T-helper 17 cell (primary cell): ENCODE measurements at regions not wholly inside any gene's neighbourhood (a gene's known extent, or its start where the extent isn't known, plus 50 kb on each side); places are given as distances from the start of the nearest gene placed in this dataset.

Experiments used
- ATAC-seq: fragments of 150-1000 bp; cut with Tn5 transposase; 2 replicates; pipeline ENCODE4 v1.10.0; 2021; ENCODE audit warnings: mild to moderate bottlenecking, moderate library complexity
- DNase-seq, 3 donors: peaks; one replicate each; pipeline versions ENCODE4 v3.0.0 to v3.0.0-alpha.2; 2020 to 2021
- H3K9me3 ChIP-seq: one replicate; pipeline ENCODE4 v1.7.0; 2013; ENCODE audit warnings: low read length, mild to moderate bottlenecking; ENCODE audit not compliant: control insufficient read depth, poor library complexity, severe bottlenecking
- H3K27ac Mint-ChIP-seq: one replicate; pipeline ENCODE4 v1.8.0; 2022; ENCODE audit warnings: mild to moderate bottlenecking, moderate library complexity, mixed read lengths
- H3K27me3 Mint-ChIP-seq: one replicate; pipeline ENCODE4 v1.8.0; 2022; ENCODE audit warnings: mixed read lengths
- H3K36me3 Mint-ChIP-seq: one replicate; pipeline ENCODE4 v1.8.0; 2022; ENCODE audit warnings: low read depth, mixed read lengths
- H3K4me1 Mint-ChIP-seq: one replicate; pipeline ENCODE4 v1.8.0; 2022; ENCODE audit warnings: mild to moderate bottlenecking, mixed read lengths
- H3K4me3 Mint-ChIP-seq: one replicate; pipeline ENCODE4 v1.8.0; 2022; ENCODE audit warnings: mild to moderate bottlenecking, moderate library complexity, mixed read lengths

GRCh38 chr15:96023081-96023480, 307.4 kb upstream of the NR2F2 start:
- DNase-seq (no peak), ATAC-seq (no peak)
- peaks cover 2% of the 10 kb centered on the region for H3K9me3 ChIP-seq
- Mint-ChIP-seq H3K4me1 (no peaks in the 10 kb centered on the region), H3K27ac (no peak overlapping the region), H3K27me3 (no peaks in the 10 kb centered on the region), H3K4me3 (no peak overlapping the region), H3K36me3 (no peaks in the 10 kb centered on the region)

GRCh38 chr15:96027501-96027900, 303.0 kb upstream of the NR2F2 start:
- H3K27me3 Mint-ChIP-seq: no peaks in the 10 kb centered on the region
- H3K27ac Mint-ChIP-seq: no peak overlapping the region
- DNase-seq (no peak), ATAC-seq (no peak)
- H3K4me3 Mint-ChIP-seq: no peak overlapping the region
- H3K4me1 Mint-ChIP-seq: no peaks in the 10 kb centered on the region
- H3K9me3 ChIP-seq: no peaks in the 10 kb centered on the region
- H3K36me3 Mint-ChIP-seq: no peaks in the 10 kb centered on the region

GRCh38 chr15:96028620-96029019, 301.9 kb upstream of the NR2F2 start:
- no peaks in the 10 kb centered on the region for H3K9me3 ChIP-seq
- no peaks in the 10 kb centered on the region for H3K27me3 Mint-ChIP-seq
- no peak overlapping the region for H3K27ac Mint-ChIP-seq
- H3K4me1 Mint-ChIP-seq: no peaks in the 10 kb centered on the region
- H3K36me3 Mint-ChIP-seq: no peaks in the 10 kb centered on the region
- no peak for DNase-seq
- ATAC-seq: no peak
- H3K4me3 Mint-ChIP-seq: no peak overlapping the region

- H3K9me3 ChIP-seq: no peaks in the 10 kb centered on the region
- ATAC-seq (no peak), DNase-seq (no peak)
- Mint-ChIP-seq H3K36me3 (no peaks in the 10 kb centered on the region), H3K27me3 (no peaks in the 10 kb centered on the region), H3K4me1 (no peaks in the 10 kb centered on the region), H3K4me3 (no peak overlapping the region), H3K27ac (no peak overlapping the region)
These were observed 301.3 kb upstream of the NR2F2 start for GRCh38 chr15:96029172-96029571.

- Mint-ChIP-seq H3K27ac (no peak overlapping the region), H3K4me3 (no peak overlapping the region), H3K4me1 (no peaks in the 10 kb centered on the region), H3K27me3 (no peaks in the 10 kb centered on the region), H3K36me3 (no peaks in the 10 kb centered on the region)
- H3K9me3 ChIP-seq: no peaks in the 10 kb centered on the region
- no peak for ATAC-seq
- no peak for DNase-seq
These were observed 298.9 kb upstream of the NR2F2 start for GRCh38 chr15:96031426-96032110.

GRCh38 chr15:96035091-96035490, 295.4 kb upstream of the NR2F2 start:
- peaks cover 12% of the 10 kb centered on the region for H3K27me3 Mint-ChIP-seq

GRCh38 chr15:96035635-96036034, 294.9 kb upstream of the NR2F2 start:
- no peaks in the 10 kb centered on the region for H3K9me3 ChIP-seq
- H3K4me3 Mint-ChIP-seq: no peak overlapping the region
- ATAC-seq: no peak
- H3K4me1 Mint-ChIP-seq: no peaks in the 10 kb centered on the region
- H3K27me3 Mint-ChIP-seq: peaks cover 12% of the 10 kb centered on the region
- H3K27ac Mint-ChIP-seq: no peak overlapping the region
- no peaks in the 10 kb centered on the region for H3K36me3 Mint-ChIP-seq
- no peak for DNase-seq

More at GRCh38 chr15:96035091-96035490, 295.4 kb upstream of the NR2F2 start:
- H3K4me3 Mint-ChIP-seq: no peak overlapping the region
- no peak for ATAC-seq
- H3K4me1 Mint-ChIP-seq: no peaks in the 10 kb centered on the region
- DNase-seq: no peak
- H3K9me3 ChIP-seq: no peaks in the 10 kb centered on the region
- H3K36me3 Mint-ChIP-seq: no peaks in the 10 kb centered on the region
- no peak overlapping the region for H3K27ac Mint-ChIP-seq

GRCh38 chr15:96037584-96037983, 292.9 kb upstream of the NR2F2 start:
- H3K4me1 Mint-ChIP-seq: no peaks in the 10 kb centered on the region
- no peak for ATAC-seq
- H3K36me3 Mint-ChIP-seq: no peaks in the 10 kb centered on the region
- no peaks in the 10 kb centered on the region for H3K9me3 ChIP-seq
- DNase-seq: no peak
- H3K4me3 Mint-ChIP-seq: no peak overlapping the region
- peaks cover 12% of the 10 kb centered on the region for H3K27me3 Mint-ChIP-seq
- no peak overlapping the region for H3K27ac Mint-ChIP-seq

- Mint-ChIP-seq H3K27ac (no peak overlapping the region), H3K27me3 (peaks cover 12% of the 10 kb centered on the region), H3K36me3 (no peaks in the 10 kb centered on the region), H3K4me3 (no peak overlapping the region), H3K4me1 (no peaks in the 10 kb centered on the region)
- ATAC-seq (no peak), DNase-seq (no peak)
- H3K9me3 ChIP-seq: no peaks in the 10 kb centered on the region
These were observed 292.4 kb upstream of the NR2F2 start for GRCh38 chr15:96038131-96038530.

GRCh38 chr15:96038650-96039049, 291.9 kb upstream of the NR2F2 start:
- no peak for ATAC-seq
- Mint-ChIP-seq H3K36me3 (no peaks in the 10 kb centered on the region), H3K27ac (no peak overlapping the region), H3K4me1 (no peaks in the 10 kb centered on the region), H3K4me3 (no peak overlapping the region), H3K27me3 (peaks cover 12% of the 10 kb centered on the region)
- no peak for DNase-seq
- no peaks in the 10 kb centered on the region for H3K9me3 ChIP-seq

- Mint-ChIP-seq H3K27ac (no peak overlapping the region), H3K36me3 (no peaks in the 10 kb centered on the region), H3K4me3 (no peak overlapping the region), H3K27me3 (peaks cover 11% of the 10 kb centered on the region), H3K4me1 (no peaks in the 10 kb centered on the region)
- no peak for ATAC-seq
- no peaks in the 10 kb centered on the region for H3K9me3 ChIP-seq
- DNase-seq: no peak
These were observed 288.3 kb upstream of the NR2F2 start for GRCh38 chr15:96041982-96042733.

GRCh38 chr15:96042734-96043224, 287.7 kb upstream of the NR2F2 start:
- Mint-ChIP-seq H3K4me1 (peaks cover 2% of the 10 kb centered on the region), H3K27ac (no peak overlapping the region), H3K27me3 (peaks cover 6% of the 10 kb centered on the region), H3K4me3 (no peak overlapping the region), H3K36me3 (no peaks in the 10 kb centered on the region)
- no peaks in the 10 kb centered on the region for H3K9me3 ChIP-seq
- DNase-seq: no peak
- no peak for ATAC-seq

- Mint-ChIP-seq H3K36me3 (no peaks in the 10 kb centered on the region), H3K4me1 (peaks cover 2% of the 10 kb centered on the region), H3K4me3 (peak overlapping the region; percentile 13), H3K27me3 (peaks cover 6% of the 10 kb centered on the region), H3K27ac (no peak overlapping the region)
- ATAC-seq (no peak), DNase-seq (no peak)
- no peaks in the 10 kb centered on the region for H3K9me3 ChIP-seq
These were observed 286.8 kb upstream of the NR2F2 start for GRCh38 chr15:96043591-96044171.
